Immature natural killer cell (primary cell): ENCODE measurements at regions not wholly inside any gene's neighbourhood (a gene's known extent, or its start where the extent isn't known, plus 50 kb on each side); places are given as distances from the start of the nearest gene placed in this dataset.

Source experiments
- DNase-seq, 3 donors: peaks; one replicate each; pipeline ENCODE4 v3.0.0; 2022; ENCODE audit warnings: mixed read lengths in 1 of 3
- H3K27ac Mint-ChIP-seq, 6 donors: one replicate each; pipeline ENCODE4 v1.8.0; 2020; ENCODE audit warnings: mixed read lengths in 6 of 6, mild to moderate bottlenecking in 5 of 6, inconsistent platforms in 4 of 6, moderate library complexity in 3 of 6
- H3K27me3 Mint-ChIP-seq, 3 donors: one replicate each; pipeline ENCODE4 v1.8.0; 2020 to 2021; ENCODE audit warnings: low read depth in 3 of 3, mild to moderate bottlenecking in 3 of 3, mixed read lengths in 3 of 3, moderate library complexity in 3 of 3, inconsistent platforms in 1 of 3
- H3K36me3 Mint-ChIP-seq, 3 donors: one replicate each; pipeline ENCODE4 v1.8.0; 2020; ENCODE audit warnings: mixed read lengths in 3 of 3, inconsistent platforms in 2 of 3, mild to moderate bottlenecking in 2 of 3
- H3K4me1 Mint-ChIP-seq, 2 donors: one replicate each; pipeline ENCODE4 v1.8.0; 2020; ENCODE audit warnings: inconsistent platforms in 2 of 2, mild to moderate bottlenecking in 2 of 2, mixed read lengths in 2 of 2, moderate library complexity in 1 of 2
- H3K4me3 Mint-ChIP-seq, 5 donors: one replicate each; pipeline ENCODE4 v1.8.0; 2020; ENCODE audit warnings: mild to moderate bottlenecking in 5 of 5, mixed read lengths in 5 of 5, inconsistent platforms in 3 of 5, moderate library complexity in 3 of 5
- H3K9me3 Mint-ChIP-seq, 6 donors: one replicate each; pipeline ENCODE4 v1.8.0; 2020; ENCODE audit warnings: mild to moderate bottlenecking in 6 of 6, mixed read lengths in 6 of 6, inconsistent platforms in 4 of 6, moderate library complexity in 3 of 6

DNA sequence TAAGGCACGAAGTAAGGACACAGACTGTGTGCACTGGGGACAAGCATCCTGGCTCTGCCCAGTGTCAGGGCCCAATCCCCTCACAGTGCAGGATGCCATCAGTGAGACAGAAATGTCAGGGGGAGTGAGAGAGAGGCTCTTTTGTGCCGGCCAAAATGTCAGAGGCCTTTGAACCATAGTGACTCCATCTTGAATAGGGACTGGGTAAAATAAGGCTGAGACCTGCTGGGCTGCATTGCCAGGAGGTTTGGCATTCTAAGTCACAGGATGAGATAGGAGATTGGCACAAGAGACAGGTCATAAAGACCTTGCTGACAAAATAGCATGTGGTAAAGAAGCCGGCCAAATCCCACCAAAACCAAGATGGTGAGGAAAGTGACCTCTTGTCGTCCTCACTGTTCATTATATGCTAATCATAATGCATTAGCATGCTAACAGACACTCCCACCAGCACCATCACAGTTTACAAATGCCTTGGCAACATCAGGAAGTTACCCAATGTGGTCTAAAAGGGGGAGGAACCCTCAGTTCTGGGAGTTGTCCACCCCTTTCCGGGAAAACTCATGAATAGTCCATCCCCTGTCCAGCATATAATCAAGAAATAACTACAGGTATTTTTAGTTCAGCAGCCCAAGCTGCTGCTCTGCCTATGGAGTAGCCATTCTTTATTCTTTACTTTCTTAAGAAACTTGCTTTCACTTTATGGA lies 337.4 kb downstream of the LPIN1 start:
- Mint-ChIP-seq H3K36me3 (peaks cover 0 to 3% (median 0%) of the 10 kb centered on the region in 3 donors), H3K27me3 (peaks cover 4 to 25% (median 4%) of the 10 kb centered on the region in 3 donors), H3K4me3 (no peak overlapping the region), H3K9me3 (no peaks in the 10 kb centered on the region), H3K27ac (no peak overlapping the region), H3K4me1 (peaks cover 13 to 16% of the 10 kb centered on the region in 2 donors)
- no peak for DNase-seq

GRCh38 chr2:12087175-12087574 lies 340.7 kb downstream of the LPIN1 start:
- no peaks in the 10 kb centered on the region for H3K9me3 Mint-ChIP-seq
- peaks cover 3 to 27% (median 5%) of the 10 kb centered on the region in 3 donors for H3K27me3 Mint-ChIP-seq
- H3K27ac Mint-ChIP-seq, result no peak overlapping the region
- DNase-seq, result no peak
- peaks cover 0 to 5% (median 0%) of the 10 kb centered on the region in 3 donors for H3K36me3 Mint-ChIP-seq
- H3K4me1 Mint-ChIP-seq, result peaks cover 0 to 5% of the 10 kb centered on the region in 2 donors
- H3K4me3 Mint-ChIP-seq, result no peak overlapping the region

DNA sequence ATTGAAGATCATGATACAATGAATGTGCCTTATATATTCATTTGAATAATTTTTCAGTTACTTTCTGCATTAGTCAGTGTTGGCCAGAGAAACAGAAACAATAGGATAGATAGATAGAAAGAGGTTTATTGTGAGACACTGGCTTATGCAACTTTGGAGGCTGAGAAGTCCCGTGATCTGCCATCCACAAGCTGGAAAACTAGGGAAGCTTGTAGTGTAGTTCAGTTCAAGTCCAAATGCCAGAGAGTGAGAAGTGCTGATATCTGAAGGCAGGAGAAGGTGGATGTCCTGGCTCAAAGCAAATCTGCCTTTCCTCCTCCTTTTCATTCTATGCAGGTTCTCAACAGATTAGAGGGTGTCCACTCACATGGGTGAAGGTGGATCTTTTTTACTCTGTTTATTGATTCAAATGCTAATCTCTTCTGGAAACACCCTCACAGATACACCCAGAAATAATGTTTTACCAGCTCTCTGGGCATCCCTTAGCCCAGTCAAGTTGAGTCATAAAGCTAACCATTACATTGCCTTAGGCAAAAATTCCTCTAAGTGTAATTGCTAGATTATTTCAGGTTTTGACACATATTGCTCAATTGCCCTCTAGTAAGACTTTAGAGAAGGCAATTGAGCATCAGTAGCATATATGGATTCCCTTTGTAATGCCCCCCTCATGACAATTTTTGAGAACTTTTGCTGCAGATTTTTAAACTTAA lies 341.4 kb downstream of the LPIN1 start:
- H3K9me3 Mint-ChIP-seq, result no peaks in the 10 kb centered on the region
- H3K4me1 Mint-ChIP-seq, result peaks cover 0 to 5% of the 10 kb centered on the region in 2 donors
- H3K4me3 Mint-ChIP-seq, result no peak overlapping the region
- H3K27me3 Mint-ChIP-seq, result peaks cover 3 to 27% (median 5%) of the 10 kb centered on the region in 3 donors
- peaks cover 0 to 5% (median 0%) of the 10 kb centered on the region in 3 donors for H3K36me3 Mint-ChIP-seq
- no peak overlapping the region for H3K27ac Mint-ChIP-seq
- DNase-seq, result no peak

DNA sequence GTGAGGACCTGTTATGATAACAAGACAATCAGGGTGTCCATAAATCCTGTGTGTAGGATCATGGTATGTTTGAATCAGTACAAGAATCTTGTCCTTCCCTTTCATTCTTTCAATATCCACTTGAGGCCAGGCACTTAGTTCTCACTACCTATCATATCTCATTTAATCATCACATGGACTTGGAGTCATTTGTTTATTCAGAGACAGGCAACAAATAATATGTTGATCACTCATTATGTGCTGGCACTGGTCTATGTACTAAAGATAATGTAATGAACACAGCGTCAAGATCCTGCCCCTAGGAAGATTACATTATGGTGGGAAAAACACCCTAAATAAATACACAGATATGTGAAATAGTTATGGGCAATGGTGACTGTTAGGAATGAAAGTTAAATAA lies 342.6 kb downstream of the LPIN1 start:
- Mint-ChIP-seq H3K4me1 (peaks cover 0 to 3% of the 10 kb centered on the region in 2 donors), H3K36me3 (peaks cover 0 to 5% (median 0%) of the 10 kb centered on the region in 3 donors), H3K27me3 (peaks cover 3 to 32% (median 5%) of the 10 kb centered on the region in 3 donors), H3K9me3 (no peaks in the 10 kb centered on the region), H3K4me3 (no peak overlapping the region), H3K27ac (peak overlapping the region in 1 of 6 donors; percentile 2)
- DNase-seq, result no peak

DNA sequence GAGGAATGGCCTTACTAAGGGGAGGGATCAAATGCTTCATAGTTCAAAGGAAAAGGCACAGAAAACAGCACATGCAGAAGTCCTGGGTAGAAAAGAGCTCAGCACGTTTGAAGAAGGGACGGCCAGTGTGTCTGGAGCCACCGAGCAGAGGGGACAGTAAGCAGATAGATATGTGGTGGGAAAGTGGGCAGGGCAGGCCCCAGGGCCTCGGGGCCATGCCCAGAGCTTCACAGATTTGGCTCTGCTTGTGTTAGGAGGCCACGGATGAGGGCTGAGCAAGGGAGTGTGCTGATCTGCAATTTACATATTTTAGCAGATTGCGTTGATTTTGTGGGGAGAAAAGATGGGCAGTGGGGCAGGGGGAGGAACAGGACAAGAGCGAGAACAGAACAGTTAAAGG lies 343.1 kb downstream of the LPIN1 start:
- Mint-ChIP-seq H3K4me1 (no peaks in the 10 kb centered on the region), H3K27ac (no peak overlapping the region)
- no peak for DNase-seq

DNA sequence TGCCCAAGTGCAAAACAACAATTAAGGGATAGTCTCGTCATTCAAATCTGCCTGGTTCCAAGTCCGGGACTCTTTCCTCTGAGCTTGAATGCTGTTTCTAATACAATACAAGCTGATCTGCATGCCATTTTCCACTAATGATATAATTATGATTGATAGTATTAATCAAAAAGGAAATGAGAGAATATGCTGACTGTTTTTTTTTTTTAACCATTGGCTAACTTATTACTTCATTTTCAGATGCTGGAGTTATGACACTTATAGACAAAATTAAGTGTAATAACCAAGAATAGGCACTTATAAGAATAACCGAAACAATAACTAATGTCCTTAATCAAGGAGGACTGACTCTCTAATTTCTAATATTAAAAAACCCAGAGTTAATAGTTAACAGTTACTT lies 343.6 kb downstream of the LPIN1 start:
- H3K36me3 Mint-ChIP-seq, result peaks cover 0 to 8% (median 4%) of the 10 kb centered on the region in 3 donors
- H3K9me3 Mint-ChIP-seq, result no peaks in the 10 kb centered on the region
- no peaks in the 10 kb centered on the region for H3K4me1 Mint-ChIP-seq
- peaks cover 3 to 30% (median 5%) of the 10 kb centered on the region in 3 donors for H3K27me3 Mint-ChIP-seq
- no peak overlapping the region for H3K4me3 Mint-ChIP-seq
- no peak for DNase-seq
- no peak overlapping the region for H3K27ac Mint-ChIP-seq

More for the DNA sequence above, 343.1 kb downstream of the LPIN1 start:
- peaks cover 0 to 8% (median 4%) of the 10 kb centered on the region in 3 donors for H3K36me3 Mint-ChIP-seq
- no peak overlapping the region for H3K4me3 Mint-ChIP-seq
- no peaks in the 10 kb centered on the region for H3K9me3 Mint-ChIP-seq
- H3K27me3 Mint-ChIP-seq, result peaks cover 3 to 30% (median 5%) of the 10 kb centered on the region in 3 donors

DNA sequence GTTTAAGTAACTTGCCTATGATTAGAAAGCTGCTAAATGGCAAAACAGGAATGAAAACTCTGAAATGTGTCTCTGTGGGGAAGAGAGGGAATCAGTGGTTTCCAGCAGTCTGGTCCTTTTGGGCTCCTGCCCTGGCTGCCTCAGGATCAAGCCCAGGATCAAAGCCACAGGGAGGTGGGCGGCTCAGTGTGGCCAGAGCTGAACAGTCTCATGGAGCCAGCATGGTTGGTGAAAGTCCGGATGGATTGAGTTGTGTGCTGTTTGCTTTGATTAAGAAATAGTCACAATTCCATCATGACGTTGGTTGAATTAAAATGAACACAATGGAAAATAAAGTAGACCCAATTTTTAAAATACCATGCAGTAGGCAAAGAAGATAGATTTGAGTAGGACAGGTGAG lies 344.2 kb downstream of the LPIN1 start:
- Mint-ChIP-seq H3K4me1 (no peaks in the 10 kb centered on the region), H3K9me3 (no peaks in the 10 kb centered on the region), H3K36me3 (peaks cover 0 to 8% (median 4%) of the 10 kb centered on the region in 3 donors), H3K4me3 (no peak overlapping the region), H3K27ac (no peak overlapping the region), H3K27me3 (peaks cover 3 to 30% (median 3%) of the 10 kb centered on the region in 3 donors)
- no peak for DNase-seq

DNA sequence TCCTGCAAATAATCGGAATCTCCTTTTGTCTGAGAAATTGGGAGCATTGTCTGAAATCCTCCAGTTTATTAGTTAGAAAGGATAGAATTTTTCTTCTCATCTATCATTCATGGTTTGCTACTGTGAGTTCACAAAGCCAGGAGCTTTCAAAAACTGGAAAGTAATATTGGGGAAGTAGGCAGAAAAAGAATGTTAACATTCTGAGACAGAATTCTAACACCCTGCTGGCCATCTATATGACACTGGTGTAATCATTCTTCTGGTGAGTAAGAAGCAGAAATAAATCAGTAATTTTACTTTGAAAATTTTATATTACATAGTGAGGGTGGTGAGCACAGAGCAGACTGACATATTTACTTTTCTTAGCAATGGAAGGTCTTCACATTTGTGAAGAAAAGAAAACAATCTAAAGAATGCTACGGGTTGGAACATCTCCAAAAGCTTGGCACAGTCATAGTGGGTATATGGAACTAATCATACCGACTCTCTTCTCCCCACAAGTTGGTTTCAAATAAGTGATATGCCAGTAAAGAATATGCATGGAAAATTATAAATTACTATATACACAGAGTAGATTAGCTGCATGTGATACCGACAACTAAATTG lies 344.9 kb downstream of the LPIN1 start:
- DNase-seq, result no peak
- H3K9me3 Mint-ChIP-seq, result no peaks in the 10 kb centered on the region
- H3K27ac Mint-ChIP-seq, result no peak overlapping the region
- H3K36me3 Mint-ChIP-seq, result peaks cover 0 to 8% (median 4%) of the 10 kb centered on the region in 3 donors
- H3K27me3 Mint-ChIP-seq, result peaks cover 3 to 27% (median 3%) of the 10 kb centered on the region in 3 donors
- no peaks in the 10 kb centered on the region for H3K4me1 Mint-ChIP-seq
- no peak overlapping the region for H3K4me3 Mint-ChIP-seq

DNA sequence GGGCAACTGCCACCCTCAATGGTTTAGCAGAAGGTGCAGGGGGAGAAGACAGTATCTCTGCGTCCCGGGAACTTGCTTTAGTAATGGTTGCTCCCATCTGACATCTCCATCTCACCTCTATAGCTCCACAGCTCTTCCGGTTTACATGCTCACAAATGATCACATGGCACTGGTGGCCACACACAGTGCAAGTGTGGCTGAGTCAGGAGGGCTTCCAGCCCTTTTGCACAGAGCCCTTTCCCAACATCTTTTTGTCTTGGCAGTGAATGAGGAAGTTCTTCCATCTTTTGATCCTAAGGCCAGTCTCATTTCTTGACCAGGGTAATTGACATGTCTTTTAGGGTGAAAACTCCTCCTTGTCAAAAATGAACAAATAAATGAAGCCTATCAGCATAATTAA lies 347.7 kb downstream of the LPIN1 start:
- no peak for DNase-seq
- peaks cover 0 to under 1% of the 10 kb centered on the region in 2 donors for H3K4me1 Mint-ChIP-seq
- H3K9me3 Mint-ChIP-seq, result no peaks in the 10 kb centered on the region
- H3K27me3 Mint-ChIP-seq, result peaks cover 3 to 18% (median 3%) of the 10 kb centered on the region in 3 donors
- no peak overlapping the region for H3K4me3 Mint-ChIP-seq
- no peak overlapping the region for H3K27ac Mint-ChIP-seq
- H3K36me3 Mint-ChIP-seq, result peaks cover 0 to 8% (median 4%) of the 10 kb centered on the region in 3 donors

DNA sequence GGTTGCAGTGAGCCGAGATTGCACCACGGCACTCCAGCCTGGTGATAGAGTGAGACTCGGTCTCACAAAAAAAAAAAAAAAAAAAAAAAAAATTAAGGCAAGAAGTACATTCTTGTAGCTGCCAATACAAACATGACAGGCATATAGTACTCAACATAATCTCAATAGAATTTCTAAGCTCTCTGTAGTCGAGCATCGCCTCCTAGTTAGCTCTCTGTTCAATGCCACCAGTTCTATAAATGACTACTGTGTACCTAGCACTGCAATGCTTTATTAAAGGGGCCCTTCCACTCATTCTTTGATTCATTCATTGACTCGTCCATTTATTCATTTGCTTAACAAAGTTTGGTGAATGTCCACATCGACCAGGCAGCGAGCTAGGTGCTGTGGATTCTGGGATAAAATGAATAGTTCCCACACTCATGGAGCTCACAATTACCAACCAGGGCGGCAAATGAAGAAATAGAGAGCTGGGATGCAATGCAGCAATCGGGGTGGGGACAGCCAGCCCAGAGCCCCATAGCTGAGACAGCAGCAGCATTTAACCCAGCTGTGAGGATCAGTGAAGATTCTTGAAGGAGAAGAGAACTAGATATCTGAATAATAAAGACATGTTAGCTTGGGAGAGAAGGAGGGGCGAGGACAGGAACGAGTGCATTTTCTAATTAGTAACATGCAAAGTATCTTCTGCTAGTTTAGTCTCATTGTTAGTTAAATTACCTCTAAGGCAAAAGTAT lies 349.8 kb downstream of the LPIN1 start:
- H3K36me3 Mint-ChIP-seq, result peaks cover 0 to 4% (median 3%) of the 10 kb centered on the region in 3 donors
- H3K4me1 Mint-ChIP-seq, result peaks cover 6 to 8% of the 10 kb centered on the region in 2 donors
- peaks cover 0 to 12% (median 3%) of the 10 kb centered on the region in 3 donors for H3K27me3 Mint-ChIP-seq
- no peaks in the 10 kb centered on the region for H3K9me3 Mint-ChIP-seq
- H3K27ac Mint-ChIP-seq, result no peak overlapping the region
- no peak for DNase-seq
- no peak overlapping the region for H3K4me3 Mint-ChIP-seq

DNA sequence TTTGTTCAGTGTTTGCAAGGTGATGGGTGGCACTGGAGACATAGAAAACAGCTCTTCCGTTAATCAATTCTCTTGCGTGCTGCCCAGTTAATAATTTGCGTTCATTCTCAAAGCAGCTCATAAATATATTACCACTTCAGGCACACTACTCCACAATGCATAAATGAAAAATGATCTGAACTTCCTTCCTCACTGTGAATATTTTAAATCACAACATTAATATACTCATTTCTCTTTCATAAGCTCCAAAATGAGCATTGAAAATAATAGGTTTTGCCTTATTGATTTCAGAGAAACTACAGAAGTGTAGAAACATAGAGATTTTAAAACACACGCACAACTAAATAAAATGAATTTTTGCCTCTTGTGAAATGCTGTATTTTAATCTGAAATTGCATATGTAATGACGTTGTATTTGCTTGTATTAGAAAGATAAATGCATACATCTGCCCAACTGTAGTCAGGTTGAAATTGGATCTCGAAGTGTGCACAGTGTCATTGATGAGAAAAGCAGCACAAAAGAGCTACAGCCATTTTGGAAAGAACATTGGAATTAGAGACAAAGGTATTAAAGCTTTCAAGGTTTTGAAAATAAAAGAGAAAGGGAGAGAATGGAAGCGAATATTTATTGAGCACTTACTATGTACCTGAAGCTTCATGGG lies 350.5 kb downstream of the LPIN1 start:
- H3K27me3 Mint-ChIP-seq, result peaks cover 0 to 16% (median 3%) of the 10 kb centered on the region in 3 donors
- no peak overlapping the region for H3K4me3 Mint-ChIP-seq
- H3K4me1 Mint-ChIP-seq, result peaks cover 8 to 10% of the 10 kb centered on the region in 2 donors
- no peak for DNase-seq
- no peak overlapping the region for H3K27ac Mint-ChIP-seq
- peaks cover 0 to 4% (median 3%) of the 10 kb centered on the region in 3 donors for H3K36me3 Mint-ChIP-seq
- no peaks in the 10 kb centered on the region for H3K9me3 Mint-ChIP-seq

DNA sequence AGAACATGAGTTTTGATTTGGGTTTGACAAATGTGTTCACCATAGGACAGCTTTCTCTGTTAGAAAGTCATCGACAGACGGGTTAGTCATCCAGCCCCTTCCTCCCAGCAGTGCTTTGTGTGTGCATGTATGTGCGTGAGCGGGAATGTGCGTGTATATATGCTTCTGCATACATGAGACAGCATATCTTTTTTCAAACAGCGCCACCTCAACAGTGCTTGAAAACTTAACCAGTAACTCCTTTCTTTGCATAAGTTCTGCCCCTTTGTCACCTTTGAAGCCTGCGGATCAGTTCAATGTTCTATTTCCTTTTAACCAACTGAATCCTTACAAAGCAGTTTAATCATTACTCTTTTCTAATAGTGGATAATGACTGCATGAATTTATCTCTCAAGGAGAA lies 351.4 kb downstream of the LPIN1 start:
- H3K27me3 Mint-ChIP-seq, result peaks cover 0 to 16% (median 3%) of the 10 kb centered on the region in 3 donors
- DNase-seq, result no peak
- no peaks in the 10 kb centered on the region for H3K9me3 Mint-ChIP-seq
- H3K4me3 Mint-ChIP-seq, result no peak overlapping the region
- H3K4me1 Mint-ChIP-seq, result peaks cover 9 to 13% of the 10 kb centered on the region in 2 donors
- H3K27ac Mint-ChIP-seq, result no peak overlapping the region
- peaks cover 0 to 4% (median 3%) of the 10 kb centered on the region in 3 donors for H3K36me3 Mint-ChIP-seq

GRCh38 chr2:12099374-12099773 lies 352.9 kb downstream of the LPIN1 start:
- no peaks in the 10 kb centered on the region for H3K9me3 Mint-ChIP-seq
- DNase-seq, result no peak
- no peak overlapping the region for H3K27ac Mint-ChIP-seq
- no peak overlapping the region for H3K4me3 Mint-ChIP-seq
- peaks cover 9 to 13% of the 10 kb centered on the region in 2 donors for H3K4me1 Mint-ChIP-seq
- peaks cover 0 to 14% (median 3%) of the 10 kb centered on the region in 3 donors for H3K27me3 Mint-ChIP-seq
- peaks cover 0 to under 1% (median 0%) of the 10 kb centered on the region in 3 donors for H3K36me3 Mint-ChIP-seq
